ENCODE measurements at regions not wholly inside any gene's neighbourhood (a gene's known extent, or its start where the extent isn't known, plus 50 kb on each side); places are given as distances from the start of the nearest gene placed in this dataset.

DNA sequence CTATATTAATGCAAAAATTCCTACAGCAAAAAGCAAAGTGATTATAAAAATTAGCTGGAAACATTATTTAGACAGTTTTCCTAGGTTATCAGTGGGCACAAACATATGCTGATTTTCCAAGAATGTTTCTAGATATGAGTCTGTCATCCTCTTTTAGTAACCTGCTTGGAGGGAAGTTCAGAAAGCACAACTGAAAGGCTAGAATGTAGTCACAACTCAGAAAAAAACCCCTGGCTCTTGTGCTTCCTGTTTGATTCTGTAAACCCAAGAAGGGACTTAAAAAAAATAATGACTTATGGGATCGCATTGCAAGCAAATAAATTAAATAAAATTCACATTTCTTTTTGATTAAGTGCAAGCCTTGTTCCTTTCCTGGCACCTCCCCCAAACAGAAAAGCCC lies 708.4 kb upstream of the EPHA7 start:
- Mint-ChIP-seq H3K9me3 (peaks cover 13% of the 10 kb centered on the region), H3K4me3 (no peak overlapping the region), H3K4me1 (ENCODE audit: low read depth) (no peaks in the 10 kb centered on the region), H3K27ac (no peak overlapping the region), H3K36me3 (ENCODE audit: low read depth) (no peaks in the 10 kb centered on the region), H3K27me3 (ENCODE audit: insufficient read depth) (no peaks in the 10 kb centered on the region)
- TF ChIP-seq, protein P1, sequence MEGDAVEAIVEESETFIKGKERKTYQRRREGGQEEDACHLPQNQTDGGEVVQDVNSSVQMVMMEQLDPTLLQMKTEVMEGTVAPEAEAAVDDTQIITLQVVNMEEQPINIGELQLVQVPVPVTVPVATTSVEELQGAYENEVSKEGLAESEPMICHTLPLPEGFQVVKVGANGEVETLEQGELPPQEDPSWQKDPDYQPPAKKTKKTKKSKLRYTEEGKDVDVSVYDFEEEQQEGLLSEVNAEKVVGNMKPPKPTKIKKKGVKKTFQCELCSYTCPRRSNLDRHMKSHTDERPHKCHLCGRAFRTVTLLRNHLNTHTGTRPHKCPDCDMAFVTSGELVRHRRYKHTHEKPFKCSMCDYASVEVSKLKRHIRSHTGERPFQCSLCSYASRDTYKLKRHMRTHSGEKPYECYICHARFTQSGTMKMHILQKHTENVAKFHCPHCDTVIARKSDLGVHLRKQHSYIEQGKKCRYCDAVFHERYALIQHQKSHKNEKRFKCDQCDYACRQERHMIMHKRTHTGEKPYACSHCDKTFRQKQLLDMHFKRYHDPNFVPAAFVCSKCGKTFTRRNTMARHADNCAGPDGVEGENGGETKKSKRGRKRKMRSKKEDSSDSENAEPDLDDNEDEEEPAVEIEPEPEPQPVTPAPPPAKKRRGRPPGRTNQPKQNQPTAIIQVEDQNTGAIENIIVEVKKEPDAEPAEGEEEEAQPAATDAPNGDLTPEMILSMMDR (IDR thresholded peaks at IDR 0.05) = no peak
- DNase-seq = no peak

DNA sequence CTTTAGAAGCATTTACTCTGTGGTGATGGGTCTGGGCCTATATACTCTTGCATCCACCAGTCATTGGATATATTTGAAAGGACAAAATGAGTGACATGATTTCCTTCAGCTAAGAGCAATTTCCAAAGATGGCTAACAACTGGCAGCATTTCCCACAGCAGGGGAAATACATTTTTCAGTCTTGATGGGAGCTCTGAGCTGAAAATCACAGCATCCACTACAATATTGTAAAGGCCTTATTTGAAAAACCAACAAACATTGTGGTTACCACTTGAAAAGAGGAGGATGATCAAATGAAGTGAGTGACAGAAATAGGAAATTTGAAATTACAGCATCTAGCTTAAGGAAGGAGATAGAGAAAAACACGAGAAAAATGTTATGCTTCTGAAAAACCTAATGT lies 705.0 kb upstream of the EPHA7 start:
- Mint-ChIP-seq H3K4me3 (no peak overlapping the region), H3K27me3 (ENCODE audit: insufficient read depth) (no peaks in the 10 kb centered on the region), H3K9me3 (peaks cover 18% of the 10 kb centered on the region), H3K27ac (no peak overlapping the region), H3K36me3 (ENCODE audit: low read depth) (no peaks in the 10 kb centered on the region), H3K4me1 (ENCODE audit: low read depth) (no peaks in the 10 kb centered on the region)
- TF ChIP-seq, protein P1 (IDR thresholded peaks at IDR 0.05) = no peak
- no peak for DNase-seq

DNA sequence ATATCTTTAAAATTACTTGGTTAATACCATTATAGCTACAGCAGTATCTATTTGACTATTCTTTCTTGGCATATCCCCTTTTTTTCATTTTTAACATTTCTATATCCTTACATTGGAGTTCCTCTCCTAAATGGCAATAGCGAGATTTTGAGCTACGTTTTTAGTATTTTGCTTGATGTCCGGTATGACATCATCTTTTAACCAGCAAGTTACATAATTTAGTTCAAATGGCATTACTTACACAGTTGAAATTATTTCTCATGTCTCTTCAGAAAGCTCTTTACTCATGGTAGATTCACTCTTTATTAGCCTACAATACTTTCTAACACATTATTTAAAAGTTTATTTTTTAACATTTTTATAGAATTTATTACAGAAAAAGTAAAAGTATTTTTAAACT lies 701.7 kb upstream of the EPHA7 start:
- H3K4me3 Mint-ChIP-seq = no peak overlapping the region
- DNase-seq = no peak
- H3K4me1 Mint-ChIP-seq (ENCODE audit: low read depth) = no peaks in the 10 kb centered on the region
- no peak overlapping the region for H3K27ac Mint-ChIP-seq
- TF ChIP-seq, protein P1 (IDR thresholded peaks at IDR 0.05) = no peak
- H3K9me3 Mint-ChIP-seq = peaks cover 15% of the 10 kb centered on the region
- H3K36me3 Mint-ChIP-seq (ENCODE audit: low read depth) = no peaks in the 10 kb centered on the region
- no peaks in the 10 kb centered on the region for H3K27me3 Mint-ChIP-seq (ENCODE audit: insufficient read depth)

DNA sequence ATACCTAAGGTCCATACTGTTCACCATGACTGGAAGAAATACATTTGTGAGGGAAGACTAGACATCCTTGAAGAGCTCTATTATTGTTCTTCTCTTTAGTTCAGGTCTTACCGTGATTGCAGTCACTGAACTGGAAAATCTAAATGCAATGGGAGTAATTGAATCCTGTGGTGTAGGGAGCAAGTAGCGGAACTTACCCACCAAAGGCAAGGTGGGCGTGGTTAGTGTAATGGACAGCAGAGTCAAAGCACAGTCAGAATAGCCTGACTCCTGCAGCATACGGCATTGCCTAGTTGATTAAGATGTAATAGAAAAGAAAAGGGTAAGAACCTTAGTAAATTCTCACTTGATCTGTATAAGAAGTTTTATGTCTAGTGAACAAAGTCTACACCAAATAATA lies 679.7 kb upstream of the EPHA7 start:
- DNase-seq = no peak
- TF ChIP-seq, protein P1 (IDR thresholded peaks at IDR 0.05) = no peak
- Mint-ChIP-seq H3K4me1 (ENCODE audit: low read depth) (no peaks in the 10 kb centered on the region), H3K27me3 (ENCODE audit: insufficient read depth) (no peaks in the 10 kb centered on the region), H3K9me3 (peaks cover 44% of the 10 kb centered on the region), H3K4me3 (no peak overlapping the region), H3K36me3 (ENCODE audit: low read depth) (no peaks in the 10 kb centered on the region), H3K27ac (no peak overlapping the region)

DNA sequence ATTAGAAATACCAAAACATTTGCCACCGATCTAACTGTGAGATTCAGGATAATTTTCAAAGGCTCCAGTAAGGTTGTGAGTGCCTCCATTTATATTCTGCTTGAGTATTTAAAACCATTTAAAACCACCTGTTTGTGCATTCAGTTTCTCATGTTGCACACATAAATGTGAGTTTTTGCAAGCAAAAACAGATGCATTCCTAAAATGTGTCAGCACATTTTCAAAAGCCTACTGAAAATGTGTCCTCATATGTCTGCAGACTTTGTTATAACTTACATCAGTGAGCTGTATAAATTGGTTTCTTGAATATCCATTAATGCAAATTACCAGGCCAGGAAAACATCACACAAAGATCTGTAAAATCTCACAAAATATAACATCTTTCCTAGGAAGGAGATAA lies 676.6 kb upstream of the EPHA7 start:
- H3K27me3 Mint-ChIP-seq (ENCODE audit: insufficient read depth) = no peaks in the 10 kb centered on the region
- no peak overlapping the region for H3K27ac Mint-ChIP-seq

More for the DNA sequence above, 676.6 kb upstream of the EPHA7 start:
- Mint-ChIP-seq H3K4me3 (no peak overlapping the region), H3K4me1 (ENCODE audit: low read depth) (no peaks in the 10 kb centered on the region), H3K36me3 (ENCODE audit: low read depth) (no peaks in the 10 kb centered on the region), H3K9me3 (peaks cover 38% of the 10 kb centered on the region)
- no peak for DNase-seq
- TF ChIP-seq, protein P1 (IDR thresholded peaks at IDR 0.05) = no peak
